Neuron (in vitro differentiated cells): ENCODE measurements at regions not wholly inside any gene's neighbourhood (a gene's known extent, or its start where the extent isn't known, plus 50 kb on each side); places are given as distances from the start of the nearest gene placed in this dataset.
"Not testable (repeated sequence)": the region's sequence is repeated elsewhere in the genome, so short reads cannot be mapped to it uniquely, and the experiment has no call there.

Experiments
- H2AFZ ChIP-seq: one replicate; pipeline ENCODE4 v1.6.1; 2013; ENCODE audit warnings: low read depth, mild to moderate bottlenecking, inconsistent platforms, low read length, moderate library complexity
- H3K27me3 ChIP-seq: one replicate; pipeline ENCODE4 v1.6.1; 2013; ENCODE audit warnings: low read length; ENCODE audit not compliant: insufficient read depth
- H3K36me3 ChIP-seq: one replicate; pipeline ENCODE4 v1.6.1; 2013; ENCODE audit warnings: low read length; ENCODE audit not compliant: insufficient read depth
- H3K4me1 ChIP-seq: one replicate; pipeline ENCODE4 v1.6.1; 2013; ENCODE audit warnings: low read length; ENCODE audit not compliant: insufficient read depth
- H3K4me3 ChIP-seq: 2 replicates; pipeline ENCODE4 v1.5.1; 2013; ENCODE audit warnings: mild to moderate bottlenecking, low read length, moderate library complexity
- H3K9me3 ChIP-seq: one replicate; pipeline ENCODE4 v1.6.1; 2013; ENCODE audit warnings: low read length

DNA sequence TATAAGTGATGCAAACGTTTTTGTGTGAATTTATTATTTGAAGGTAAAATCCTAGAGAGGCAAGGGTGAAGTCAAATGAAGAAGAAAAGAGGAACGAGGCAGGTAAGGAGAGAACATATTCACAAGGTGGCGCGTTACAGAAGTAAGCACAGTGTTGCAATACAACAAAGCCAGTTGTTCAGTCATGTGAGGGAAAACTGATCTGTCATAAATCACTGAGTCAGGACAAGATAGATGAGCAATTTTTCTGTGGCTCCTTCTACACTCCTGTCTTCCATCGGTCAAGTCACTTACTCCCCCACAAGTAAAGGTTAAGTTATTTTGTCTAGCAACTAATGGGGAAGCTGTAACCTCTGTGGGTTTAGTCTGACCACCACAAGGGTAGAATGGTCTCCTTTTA lies 203.0 kb upstream of the GK2 start:
- Histone ChIP-seq H3K4me3 (no peak overlapping the region), H3K27me3 (no peaks in the 10 kb centered on the region), H3K4me1 (peaks cover 3% of the 10 kb centered on the region), H2AFZ (no peak overlapping the region), H3K36me3 (no peaks in the 10 kb centered on the region), H3K9me3 (no peaks in the 10 kb centered on the region)

DNA sequence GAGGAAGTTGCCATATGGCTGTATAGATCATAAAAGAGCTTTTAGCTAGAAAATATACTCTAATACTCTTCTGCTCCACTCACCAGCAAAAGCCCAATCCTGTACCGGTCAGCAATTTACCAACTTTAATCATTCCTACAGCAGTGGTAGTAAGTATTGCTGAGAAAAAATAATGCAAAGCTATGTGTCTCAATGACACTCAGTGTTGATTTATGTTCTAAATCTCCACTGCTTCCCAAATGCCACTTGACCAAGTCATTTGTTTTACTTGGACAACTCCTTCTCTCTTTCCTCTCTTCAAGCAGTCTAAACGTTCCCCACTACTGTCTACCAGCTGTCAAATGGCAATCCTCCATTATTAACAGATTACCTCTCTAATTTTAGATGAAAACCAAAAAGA lies 201.8 kb upstream of the GK2 start:
- Histone ChIP-seq H3K9me3 (no peaks in the 10 kb centered on the region), H3K36me3 (no peaks in the 10 kb centered on the region), H3K4me3 (no peak overlapping the region), H2AFZ (no peak overlapping the region), H3K4me1 (peaks cover 1% of the 10 kb centered on the region), H3K27me3 (no peaks in the 10 kb centered on the region)

GRCh38 chr4:79607979-79608378 lies 200.0 kb upstream of the GK2 start:
- Histone ChIP-seq H2AFZ (no peak overlapping the region), H3K27me3 (no peaks in the 10 kb centered on the region), H3K36me3 (no peaks in the 10 kb centered on the region), H3K4me1 (no peaks in the 10 kb centered on the region), H3K4me3 (no peak overlapping the region), H3K9me3 (no peaks in the 10 kb centered on the region)

- Histone ChIP-seq H3K4me3 (no peak overlapping the region), H3K27me3 (no peaks in the 10 kb centered on the region), H3K9me3 (no peaks in the 10 kb centered on the region), H3K36me3 (no peaks in the 10 kb centered on the region), H2AFZ (no peak overlapping the region), H3K4me1 (no peaks in the 10 kb centered on the region)
These were observed 196.1 kb upstream of the GK2 start for GRCh38 chr4:79604152-79604551.

DNA sequence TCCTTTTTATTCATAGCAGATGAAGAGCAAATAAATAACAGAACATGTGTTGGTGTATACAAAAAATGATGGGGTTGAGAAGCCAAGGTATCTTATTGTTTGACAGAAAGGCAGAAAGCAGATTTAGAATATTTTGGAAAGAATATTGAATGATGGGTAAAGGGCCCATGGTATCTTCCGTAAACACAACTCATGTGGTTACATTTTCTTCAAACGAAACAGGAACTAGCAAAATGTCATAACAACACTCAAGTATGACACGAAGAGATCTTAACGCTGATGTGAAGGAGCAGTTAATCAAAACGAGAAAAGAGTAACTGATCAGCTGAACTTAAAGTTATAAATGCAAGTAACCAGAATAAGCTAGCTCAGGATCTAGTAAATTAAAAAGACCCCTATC lies 195.7 kb upstream of the GK2 start:
- H3K4me1 ChIP-seq, result no peaks in the 10 kb centered on the region
- no peaks in the 10 kb centered on the region for H3K9me3 ChIP-seq
- no peak overlapping the region for H2AFZ ChIP-seq
- H3K27me3 ChIP-seq, result no peaks in the 10 kb centered on the region
- no peaks in the 10 kb centered on the region for H3K36me3 ChIP-seq
- no peak overlapping the region for H3K4me3 ChIP-seq

GRCh38 chr4:79599691-79600090 lies 191.7 kb upstream of the GK2 start:
- no peaks in the 10 kb centered on the region for H3K27me3 ChIP-seq
- no peak overlapping the region for H2AFZ ChIP-seq
- H3K4me1 ChIP-seq, result no peaks in the 10 kb centered on the region
- H3K9me3 ChIP-seq, result no peaks in the 10 kb centered on the region
- no peak overlapping the region for H3K4me3 ChIP-seq
- no peaks in the 10 kb centered on the region for H3K36me3 ChIP-seq

- H3K27me3 ChIP-seq, result no peaks in the 10 kb centered on the region
- no peak overlapping the region for H3K4me3 ChIP-seq
- no peaks in the 10 kb centered on the region for H3K9me3 ChIP-seq
- no peak overlapping the region for H2AFZ ChIP-seq
- H3K4me1 ChIP-seq, result no peaks in the 10 kb centered on the region
- H3K36me3 ChIP-seq, result no peaks in the 10 kb centered on the region
These were observed 190.8 kb upstream of the GK2 start for GRCh38 chr4:79598801-79599200.

GRCh38 chr4:79598214-79598613 lies 190.2 kb upstream of the GK2 start:
- H3K9me3 ChIP-seq, result no peaks in the 10 kb centered on the region
- no peak overlapping the region for H3K4me3 ChIP-seq
- H2AFZ ChIP-seq, result no peak overlapping the region
- H3K36me3 ChIP-seq, result no peaks in the 10 kb centered on the region
- H3K27me3 ChIP-seq, result no peaks in the 10 kb centered on the region
- H3K4me1 ChIP-seq, result no peaks in the 10 kb centered on the region

DNA sequence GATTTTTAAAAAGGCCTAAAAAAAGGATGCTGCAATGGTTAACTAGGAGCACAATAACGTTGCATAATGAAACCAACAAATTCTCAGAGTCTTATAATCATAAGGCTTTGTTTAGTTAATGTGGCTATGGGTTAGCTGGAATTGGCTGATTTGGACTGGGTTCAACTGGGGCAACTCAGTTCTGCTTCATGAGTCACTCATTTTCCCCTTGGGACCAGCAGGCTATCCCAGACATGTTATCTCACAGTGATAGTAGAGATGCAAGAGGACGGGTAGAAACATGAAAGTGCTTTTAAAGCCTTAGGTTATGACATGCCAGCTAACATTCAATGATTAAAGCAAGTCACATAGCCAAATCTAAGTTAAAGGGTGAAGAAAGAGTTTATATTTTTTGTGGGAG lies 189.2 kb upstream of the GK2 start:
- Histone ChIP-seq H2AFZ (no peak overlapping the region), H3K36me3 (no peaks in the 10 kb centered on the region), H3K27me3 (no peaks in the 10 kb centered on the region), H3K4me3 (no peak overlapping the region), H3K9me3 (no peaks in the 10 kb centered on the region), H3K4me1 (peaks cover 3% of the 10 kb centered on the region)

DNA sequence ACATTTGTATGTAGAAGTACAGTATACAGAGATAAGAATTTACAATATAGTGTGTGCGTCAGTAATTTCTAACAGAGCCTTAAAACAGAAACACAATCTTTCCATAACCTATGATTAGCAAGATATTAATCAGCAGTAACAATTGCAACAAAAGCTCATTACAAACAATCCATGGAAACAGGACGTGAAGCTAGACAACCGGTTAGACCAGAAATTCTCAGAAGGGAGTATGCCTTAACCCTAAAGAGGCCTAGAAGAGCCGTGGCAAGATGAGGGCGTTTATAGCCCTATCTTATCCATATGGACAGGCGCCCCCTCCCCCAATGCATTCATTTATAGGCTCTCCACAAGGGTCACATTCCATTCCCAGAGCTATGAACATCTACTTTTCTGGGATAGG lies 184.2 kb upstream of the GK2 start:
- not testable (repeated sequence) for H3K9me3 ChIP-seq, H3K36me3 ChIP-seq, H3K4me3 ChIP-seq, H3K27me3 ChIP-seq
- peaks cover 15% of the 10 kb centered on the region for H3K4me1 ChIP-seq
- peak overlapping the region; percentile 36 for H2AFZ ChIP-seq

DNA sequence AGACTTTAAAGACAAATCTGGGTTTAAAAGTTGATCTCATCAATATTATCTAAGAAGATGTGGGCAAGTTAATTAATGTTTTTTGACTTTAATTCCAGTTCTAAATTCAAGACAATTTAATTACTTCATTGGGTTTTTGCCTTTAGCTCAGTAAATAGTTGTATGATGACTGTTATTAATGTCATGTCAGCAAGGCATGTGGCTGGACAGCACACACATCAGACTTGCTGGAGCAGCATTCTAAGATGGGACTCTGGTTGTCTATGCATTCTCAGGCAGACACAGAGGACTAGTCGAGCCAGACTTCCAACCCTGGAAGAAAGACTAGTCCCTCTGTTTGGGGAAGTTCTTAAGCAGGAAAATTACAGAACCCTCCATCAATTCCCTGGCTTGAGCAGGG lies 180.7 kb upstream of the GK2 start:
- Histone ChIP-seq H3K9me3 (peaks cover 3% of the 10 kb centered on the region), H3K4me3 (no peak overlapping the region), H2AFZ (no peak overlapping the region), H3K36me3 (no peaks in the 10 kb centered on the region), H3K4me1 (peaks cover 23% of the 10 kb centered on the region), H3K27me3 (no peaks in the 10 kb centered on the region)

- not testable (repeated sequence) for H3K9me3 ChIP-seq, H3K27me3 ChIP-seq, H3K36me3 ChIP-seq, H3K4me3 ChIP-seq, H2AFZ ChIP-seq
- peaks cover 20% of the 10 kb centered on the region for H3K4me1 ChIP-seq
These were observed 179.2 kb upstream of the GK2 start for GRCh38 chr4:79587207-79587606.

DNA sequence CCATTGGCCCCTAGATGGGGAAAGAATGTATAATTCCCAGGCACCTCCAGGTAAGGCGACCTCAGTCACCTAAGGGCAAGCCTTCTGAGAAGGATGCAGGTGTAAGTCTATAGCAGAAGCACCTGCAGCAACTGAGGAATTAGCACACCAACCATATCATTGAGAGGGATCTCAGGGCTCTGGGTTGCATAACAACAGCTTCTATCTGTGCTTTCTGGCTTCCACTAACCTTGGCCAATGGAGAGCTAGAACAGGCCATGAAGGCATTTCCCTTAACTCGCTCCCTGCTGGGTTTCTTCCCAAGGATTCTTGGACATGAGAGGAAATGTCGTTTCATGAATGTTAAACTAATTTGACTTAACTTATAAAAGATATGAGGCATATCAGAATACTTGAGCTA lies 177.8 kb upstream of the GK2 start:
- Histone ChIP-seq H3K36me3 (no peaks in the 10 kb centered on the region), H3K27me3 (no peaks in the 10 kb centered on the region), H2AFZ (no peak overlapping the region), H3K9me3 (peaks cover 3% of the 10 kb centered on the region), H3K4me3 (no peak overlapping the region), H3K4me1 (peaks cover 8% of the 10 kb centered on the region)

DNA sequence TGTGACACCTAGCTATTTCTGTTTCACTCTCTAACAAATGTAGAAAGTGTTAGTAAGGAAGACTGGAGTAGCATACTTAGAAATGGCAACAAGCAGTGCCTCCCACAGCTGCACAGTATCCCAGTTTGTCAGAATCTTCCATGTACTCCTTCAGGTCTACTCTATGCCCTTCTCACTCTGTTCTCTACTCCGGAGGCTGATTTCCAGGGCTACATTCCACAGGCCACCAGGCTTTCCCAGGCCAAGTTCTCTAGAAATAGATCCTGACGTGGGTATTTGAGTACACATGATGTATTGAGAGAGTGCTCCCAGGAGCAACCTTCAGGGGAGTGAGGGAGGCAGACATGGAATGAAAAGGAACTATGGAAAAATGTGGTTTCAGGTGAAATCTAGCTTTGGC lies 177.3 kb upstream of the GK2 start:
- Histone ChIP-seq H3K4me1 (peaks cover 8% of the 10 kb centered on the region), H3K36me3 (no peaks in the 10 kb centered on the region), H3K27me3 (no peaks in the 10 kb centered on the region), H2AFZ (peak overlapping the region; percentile 17), H3K4me3 (no peak overlapping the region), H3K9me3 (peaks cover 3% of the 10 kb centered on the region)
